Neutrophil (primary cell): ENCODE measurements at regions not wholly inside any gene's neighbourhood (a gene's known extent, or its start where the extent isn't known, plus 50 kb on each side); places are given as distances from the start of the nearest gene placed in this dataset.
"Not testable (repeated sequence)": the region's sequence is repeated elsewhere in the genome, so short reads cannot be mapped to it uniquely, and the experiment has no call there.

Experiments
- H3K27ac ChIP-seq: fragments of 200-600 bp; sonication (generic); 2 replicates; pipeline ENCODE4 v1.5.1; 2016; ENCODE audit warnings: mild to moderate bottlenecking, moderate library complexity
- H3K27me3 ChIP-seq: fragments of 200-600 bp; sonication (generic); 2 replicates; pipeline ENCODE4 v1.6.0; 2016; ENCODE audit warnings: mild to moderate bottlenecking
- H3K36me3 ChIP-seq: fragments of 200-600 bp; sonication (generic); 2 replicates; pipeline ENCODE4 v1.5.1; 2017
- H3K4me1 ChIP-seq, 2 experiments: fragments of 200-600 bp in 1 of 2; sonication (generic) in 1 of 2; 1 replicate in 1 of 2; 2 replicates in 1 of 2; pipeline versions ENCODE4 v1.5.1 to v1.6.1; 2013 to 2016; ENCODE audit warnings: low read depth in 1 of 2, low read length in 1 of 2, mild to moderate bottlenecking in 1 of 2, moderate library complexity in 1 of 2; ENCODE audit not compliant: control insufficient read depth in 1 of 2, insufficient read depth in 1 of 2
- H3K4me3 ChIP-seq, 2 experiments: fragments of 200-600 bp in 1 of 2; sonication (generic) in 1 of 2; 1 replicate in 1 of 2; 2 replicates in 1 of 2; pipeline ENCODE4 v1.5.1; 2013 to 2016; ENCODE audit warnings: low read depth in 1 of 2, low read length in 1 of 2, mild to moderate bottlenecking in 1 of 2, moderate library complexity in 1 of 2
- H3K9me3 ChIP-seq: fragments of 200-600 bp; sonication (generic); 2 replicates; pipeline ENCODE4 v1.5.1; 2016
- TF ChIP-seq, protein P1 (sequence below): fragments of 200-600 bp; sonication (generic); IDR thresholded peaks from 2 replicates; pipeline ENCODE4 v1.5.1; 2016; ENCODE audit warnings: antibody characterized with exemption

DNA sequence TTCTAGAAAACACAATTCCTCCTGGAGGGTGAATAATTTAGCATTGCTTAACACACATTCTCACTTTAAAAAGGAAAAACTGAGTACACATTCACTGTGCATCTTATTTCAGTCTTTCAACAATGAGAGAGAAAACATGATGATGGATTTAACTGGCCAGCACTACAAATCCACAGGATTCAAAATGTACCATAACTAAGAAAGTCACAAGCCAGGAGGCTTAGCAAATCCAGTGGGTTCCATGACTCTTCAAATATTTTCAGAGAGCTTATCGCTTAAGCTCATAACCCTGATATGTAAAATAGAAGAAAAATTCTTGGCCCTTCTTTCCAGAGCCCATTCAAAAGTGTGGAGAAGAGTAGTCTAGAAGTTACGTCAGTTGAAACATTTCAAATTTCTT lies 820.3 kb downstream of the LTN1 start:
- no peak overlapping the region for H3K4me3 ChIP-seq
- H3K9me3 ChIP-seq: no peaks in the 10 kb centered on the region
- TF ChIP-seq, protein P1, sequence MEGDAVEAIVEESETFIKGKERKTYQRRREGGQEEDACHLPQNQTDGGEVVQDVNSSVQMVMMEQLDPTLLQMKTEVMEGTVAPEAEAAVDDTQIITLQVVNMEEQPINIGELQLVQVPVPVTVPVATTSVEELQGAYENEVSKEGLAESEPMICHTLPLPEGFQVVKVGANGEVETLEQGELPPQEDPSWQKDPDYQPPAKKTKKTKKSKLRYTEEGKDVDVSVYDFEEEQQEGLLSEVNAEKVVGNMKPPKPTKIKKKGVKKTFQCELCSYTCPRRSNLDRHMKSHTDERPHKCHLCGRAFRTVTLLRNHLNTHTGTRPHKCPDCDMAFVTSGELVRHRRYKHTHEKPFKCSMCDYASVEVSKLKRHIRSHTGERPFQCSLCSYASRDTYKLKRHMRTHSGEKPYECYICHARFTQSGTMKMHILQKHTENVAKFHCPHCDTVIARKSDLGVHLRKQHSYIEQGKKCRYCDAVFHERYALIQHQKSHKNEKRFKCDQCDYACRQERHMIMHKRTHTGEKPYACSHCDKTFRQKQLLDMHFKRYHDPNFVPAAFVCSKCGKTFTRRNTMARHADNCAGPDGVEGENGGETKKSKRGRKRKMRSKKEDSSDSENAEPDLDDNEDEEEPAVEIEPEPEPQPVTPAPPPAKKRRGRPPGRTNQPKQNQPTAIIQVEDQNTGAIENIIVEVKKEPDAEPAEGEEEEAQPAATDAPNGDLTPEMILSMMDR: no peak
- H3K27me3 ChIP-seq: no peaks in the 10 kb centered on the region
- H3K36me3 ChIP-seq: no peaks in the 10 kb centered on the region
- H3K27ac ChIP-seq: no peak overlapping the region
- no peaks in the 10 kb centered on the region for H3K4me1 ChIP-seq

DNA sequence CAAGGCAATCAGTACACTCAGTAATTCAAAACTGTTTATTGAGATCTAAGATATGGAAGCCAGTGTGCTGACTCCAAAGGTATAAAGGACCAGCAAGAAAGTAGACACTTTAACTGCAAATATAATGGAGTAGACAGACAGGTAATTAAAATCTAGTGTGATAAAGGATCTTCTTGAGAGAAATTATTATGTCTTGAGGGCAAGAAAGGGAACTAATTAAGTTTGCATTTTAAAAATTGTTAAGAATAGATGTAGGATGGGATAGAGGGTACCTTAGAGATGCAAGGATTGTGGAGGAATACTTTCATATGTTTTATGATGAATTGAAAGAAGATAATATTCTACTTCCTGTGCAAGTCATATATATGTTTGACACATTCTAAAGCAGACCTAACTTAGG lies 825.3 kb downstream of the LTN1 start:
- H3K4me1 ChIP-seq: no peaks in the 10 kb centered on the region
- TF ChIP-seq, protein P1: no peak
- H3K27ac ChIP-seq: no peak overlapping the region
- H3K4me3 ChIP-seq: no peak overlapping the region
- H3K9me3 ChIP-seq: no peaks in the 10 kb centered on the region
- no peaks in the 10 kb centered on the region for H3K27me3 ChIP-seq
- no peaks in the 10 kb centered on the region for H3K36me3 ChIP-seq

DNA sequence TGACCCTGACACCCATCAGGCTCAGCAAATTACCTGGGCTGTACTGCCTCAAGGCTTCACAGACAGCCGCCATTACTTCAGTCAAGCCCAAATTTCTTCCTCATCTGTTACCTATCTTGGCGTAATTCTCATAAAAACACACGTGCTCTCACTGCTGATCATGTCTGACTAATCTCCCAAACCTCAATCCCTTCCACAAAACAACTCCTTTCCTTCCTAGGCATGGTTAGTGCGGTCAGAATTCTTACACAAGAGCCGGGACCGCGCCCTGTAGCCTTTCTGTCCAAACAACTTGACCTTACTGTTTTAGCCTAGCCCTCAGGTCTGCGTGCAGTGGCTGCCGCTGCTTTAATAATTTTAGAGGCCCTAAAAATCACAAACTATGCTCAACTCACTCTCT lies 828.2 kb downstream of the LTN1 start:
- not testable (repeated sequence) for H3K27ac ChIP-seq, H3K27me3 ChIP-seq, H3K9me3 ChIP-seq, H3K4me1 ChIP-seq, H3K36me3 ChIP-seq, H3K4me3 ChIP-seq

DNA sequence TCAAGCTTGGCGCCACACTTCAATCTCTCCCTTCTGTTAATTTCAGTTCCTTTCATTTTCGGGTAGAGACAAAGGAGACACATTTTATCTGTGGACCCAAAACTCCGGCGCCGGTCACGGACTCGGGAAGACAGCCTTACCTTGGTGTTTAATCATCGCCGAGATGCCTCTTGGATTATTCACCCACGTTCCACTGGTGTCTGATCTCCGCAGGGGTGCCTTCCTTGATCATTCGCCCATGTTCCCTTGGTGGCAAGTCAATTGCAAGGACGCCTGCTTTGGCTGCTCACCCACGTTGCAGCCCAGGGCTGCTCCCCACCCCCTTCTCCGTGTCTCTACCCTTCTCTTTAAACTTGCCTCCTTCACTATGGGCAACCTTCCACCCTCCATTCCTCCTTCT lies 830.6 kb downstream of the LTN1 start:
- H3K4me3 ChIP-seq, H3K27me3 ChIP-seq, H3K4me1 ChIP-seq, H3K9me3 ChIP-seq, H3K27ac ChIP-seq, H3K36me3 ChIP-seq: not testable (repeated sequence)

DNA sequence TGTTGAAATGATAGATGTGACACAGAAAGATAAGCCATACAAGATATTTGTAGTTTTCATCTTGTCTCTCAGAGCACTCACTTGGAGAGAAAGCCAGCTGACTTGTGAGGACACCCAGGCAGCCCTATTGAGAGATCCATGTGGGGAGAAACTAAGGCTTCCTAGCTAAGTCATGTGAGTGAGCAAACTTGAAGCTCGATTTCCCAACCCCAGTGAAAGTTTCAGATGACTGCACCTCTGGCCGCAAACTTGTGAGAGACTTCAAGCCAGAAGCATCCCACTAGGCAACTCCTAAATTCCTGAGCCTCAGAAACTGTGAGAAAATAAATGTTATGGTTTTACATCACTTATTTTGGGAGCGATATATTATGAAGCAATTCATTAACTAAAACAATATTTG lies 832.3 kb downstream of the LTN1 start:
- Histone ChIP-seq H3K9me3 (no peaks in the 10 kb centered on the region), H3K4me1 (no peaks in the 10 kb centered on the region), H3K4me3 (no peak overlapping the region), H3K36me3 (no peaks in the 10 kb centered on the region), H3K27me3 (no peaks in the 10 kb centered on the region), H3K27ac (no peak overlapping the region)
- TF ChIP-seq, protein P1: no peak

DNA sequence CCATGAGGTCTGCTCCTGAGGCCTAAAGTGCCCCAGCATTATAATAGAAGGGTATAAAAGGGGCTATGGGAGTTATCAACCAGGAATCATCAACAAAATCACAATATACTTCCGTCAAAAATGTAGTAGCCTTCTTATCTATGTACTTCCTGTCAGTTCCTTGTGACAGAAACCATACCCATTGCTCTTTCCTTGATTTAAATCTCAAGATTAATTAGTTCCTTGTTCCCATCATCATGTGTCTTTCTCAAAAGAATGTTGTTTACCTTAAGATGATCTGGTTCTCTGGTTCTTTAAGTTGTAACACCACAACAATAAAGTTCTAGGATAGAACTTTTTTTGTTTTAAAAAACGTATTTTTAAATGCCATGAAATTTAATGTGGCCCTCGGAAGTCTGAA lies 833.3 kb downstream of the LTN1 start:
- TF ChIP-seq, protein P1: no peak
- H3K4me3 ChIP-seq: no peak overlapping the region
- H3K36me3 ChIP-seq: no peaks in the 10 kb centered on the region
- H3K9me3 ChIP-seq: no peaks in the 10 kb centered on the region
- H3K4me1 ChIP-seq: no peaks in the 10 kb centered on the region
- no peaks in the 10 kb centered on the region for H3K27me3 ChIP-seq
- no peak overlapping the region for H3K27ac ChIP-seq

DNA sequence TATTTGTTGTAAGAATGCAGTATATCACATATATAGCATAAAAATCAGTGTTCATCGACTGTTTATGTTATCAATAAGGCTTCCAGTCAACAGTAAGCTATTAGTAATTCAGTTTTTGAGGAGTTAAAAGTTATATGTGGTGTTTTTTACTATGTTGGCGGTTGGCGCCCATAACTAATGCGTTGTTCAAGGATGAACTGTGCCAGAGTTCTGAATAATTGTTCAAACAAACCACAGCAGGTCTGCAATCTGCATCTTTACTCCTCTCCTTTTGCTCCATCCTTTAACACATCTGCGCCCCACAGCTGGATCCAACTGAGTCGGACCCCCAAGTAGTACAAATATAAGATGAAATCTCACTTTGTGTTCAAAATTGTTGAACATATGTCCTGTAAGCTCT lies 836.1 kb downstream of the LTN1 start:
- Histone ChIP-seq H3K4me3 (no peak overlapping the region), H3K9me3 (no peaks in the 10 kb centered on the region), H3K27me3 (no peaks in the 10 kb centered on the region), H3K4me1 (no peaks in the 10 kb centered on the region), H3K27ac (no peak overlapping the region), H3K36me3 (no peaks in the 10 kb centered on the region)
- TF ChIP-seq, protein P1: no peak
